Right lobe of liver (tissue), 6 donors: ENCODE measurements at regions not wholly inside any gene's neighbourhood (a gene's known extent, or its start where the extent isn't known, plus 50 kb on each side); places are given as distances from the start of the nearest gene placed in this dataset.

Experiments used
- ATAC-seq, 4 donors: fragments of 200-7000 bp; cut with Tn5 transposase; one replicate each; pipeline ENCODE4 v1.9.1; 2020; ENCODE audit warnings: mild to moderate bottlenecking in 4 of 4, moderate library complexity in 4 of 4
- DNase-seq, 3 donors: peaks; one replicate each; pipeline ENCODE4 v3.0.0-alpha.2; 2020
- H3K27ac ChIP-seq, 3 donors: fragments of 200-600 bp; one replicate each; pipeline ENCODE4 v1.8.0; 2022
- H3K27me3 ChIP-seq, 2 donors: fragments of 200-600 bp; one replicate each; pipeline ENCODE4 v1.8.0; 2022
- H3K36me3 ChIP-seq, 4 donors: fragments of 200-600 bp; sonication (generic) in 1 of 4; one replicate each; pipeline versions ENCODE4 v1.5.1 to v1.8.0; 2017 to 2022; ENCODE audit warnings: control low read depth in 1 of 4
- H3K4me1 ChIP-seq, 4 donors: fragments of 200-600 bp; sonication (generic) in 1 of 4; one replicate each; pipeline versions ENCODE4 v1.5.1 to v1.8.0; 2017 to 2022; ENCODE audit warnings: control low read depth in 1 of 4
- H3K4me3 ChIP-seq, 3 donors: fragments of 200-600 bp; one replicate each; pipeline ENCODE4 v1.8.0; 2022
- H3K9me3 ChIP-seq, 4 donors: fragments of 200-600 bp; sonication (generic) in 1 of 4; one replicate each; pipeline versions ENCODE4 v1.5.1 to v1.8.0; 2017 to 2022; ENCODE audit warnings: control low read depth in 1 of 4
- CTCF ChIP-seq, 4 donors: fragments of 200-600 bp in 3 of 4; fragments of 450-650 bp in 1 of 4; IDR thresholded peaks; one replicate each; pipeline versions ENCODE4 v1.5.1 to v1.8.0; 2016 to 2022; ENCODE audit warnings: antibody characterized with exemption in 4 of 4, mild to moderate bottlenecking in 2 of 4
- POLR2A ChIP-seq: fragments of 450-650 bp; IDR thresholded peaks from one replicate; pipeline ENCODE4 v1.6.1; 2017; ENCODE audit warnings: antibody characterized with exemption, mild to moderate bottlenecking
- WGBS: methylation state at CpG from one replicate; pipeline ENCODE4 v1.1.6; 2018; ENCODE audit warnings: low coverage, low lambda C conversion rate; ENCODE audit not compliant: insufficient coverage; ENCODE audit errors: missing lambda C conversion rate; 5-methylcytosine and 5-hydroxymethylcytosine counted together
- intact Hi-C, 2 donors: fragments of 100-400 bp; cut with DNase I; formaldehyde crosslinking; loops; one replicate each; pipeline versions ENCODE4 v1.11.2 to v1.14.1; 2022
- donor health status: DM: no; HTN: yes; CAD: no.
- donor health status: DM: no; HTN: no; CAD: no.
- donor health status: DM: no; HTN: no; CAD: no.
- donor health status: DM: no; HTN: yes; CAD: no.
- donor health status: DM: no; HTN: yes; CAD: no.

GRCh38 chr10:4638099-4638498 is 187.9 kb upstream of the AKR1E2 start:
- no peak for ATAC-seq
- 55% methylated on average over 3 of the region's 3 CpGs for WGBS

GRCh38 chr10:4637657-4638056 is 188.3 kb upstream of the AKR1E2 start:
- 76% methylated on average over 2 of the region's 2 CpGs for WGBS

More at GRCh38 chr10:4638099-4638498, 187.9 kb upstream of the AKR1E2 start:
- Histone ChIP-seq H3K36me3 (no peaks in the 10 kb centered on the region), H3K4me3 (no peak overlapping the region), H3K9me3 (no peaks in the 10 kb centered on the region), H3K27ac (no peak overlapping the region), H3K27me3 (no peaks in the 10 kb centered on the region), H3K4me1 (no peaks in the 10 kb centered on the region)
- DNase-seq, result no peak
- intact Hi-C loops, result no loop called here
- no peak for TF ChIP-seq POLR2A
- TF ChIP-seq CTCF (IDR thresholded peaks at IDR 0.05), result no peak

GRCh38 chr10:4635883-4636282 is 190.1 kb upstream of the AKR1E2 start:
- H3K4me3 ChIP-seq, result no peak overlapping the region
- DNase-seq (no peak), ATAC-seq (no peak)
- H3K36me3 ChIP-seq, result no peaks in the 10 kb centered on the region
- intact Hi-C loops, result no loop called here
- 83% methylated on average over 2 of the region's 2 CpGs for WGBS
- TF ChIP-seq CTCF (IDR thresholded peaks at IDR 0.05) (no peak), POLR2A (no peak)
- no peaks in the 10 kb centered on the region for H3K27me3 ChIP-seq
- no peaks in the 10 kb centered on the region for H3K9me3 ChIP-seq
- no peaks in the 10 kb centered on the region for H3K4me1 ChIP-seq
- H3K27ac ChIP-seq, result no peak overlapping the region

More at GRCh38 chr10:4637657-4638056, 188.3 kb upstream of the AKR1E2 start:
- intact Hi-C loops, result no loop called here
- Histone ChIP-seq H3K4me1 (no peaks in the 10 kb centered on the region), H3K9me3 (no peaks in the 10 kb centered on the region), H3K27me3 (no peaks in the 10 kb centered on the region), H3K36me3 (no peaks in the 10 kb centered on the region), H3K4me3 (no peak overlapping the region), H3K27ac (no peak overlapping the region)
- TF ChIP-seq CTCF (IDR thresholded peaks at IDR 0.05) (no peak), POLR2A (no peak)
- ATAC-seq (no peak), DNase-seq (no peak)

GRCh38 chr10:4635388-4635787 is 190.6 kb upstream of the AKR1E2 start:
- no peaks in the 10 kb centered on the region for H3K27me3 ChIP-seq
- ATAC-seq, result no peak

More at GRCh38 chr10:4635388-4635787, 190.6 kb upstream of the AKR1E2 start:
- Histone ChIP-seq H3K27ac (no peak overlapping the region), H3K9me3 (no peaks in the 10 kb centered on the region), H3K4me3 (no peak overlapping the region), H3K36me3 (no peaks in the 10 kb centered on the region), H3K4me1 (no peaks in the 10 kb centered on the region)
- intact Hi-C loops, result no loop called here
- TF ChIP-seq CTCF (IDR thresholded peaks at IDR 0.05) (no peak), POLR2A (no peak)
- WGBS, result 49% methylated on average over 5 of the region's 5 CpGs
- no peak for DNase-seq
